ENCODE measurements at regions not wholly inside any gene's neighbourhood (a gene's known extent, or its start where the extent isn't known, plus 50 kb on each side); places are given as distances from the start of the nearest gene placed in this dataset.
"Not testable (repeated sequence)": the region's sequence is repeated elsewhere in the genome, so short reads cannot be mapped to it uniquely, and the experiment has no call there.

GRCh38 chr17:31750578-31750977 lies 108.5 kb downstream of the COPRS start:
- in situ Hi-C loops (cut with MboI; ENCODE audit: low sequenced_read_pairs): no loop called here

GRCh38 chr17:31748881-31749280 lies 110.2 kb downstream of the COPRS start:
- in situ Hi-C loops (cut with MboI; ENCODE audit: low sequenced_read_pairs): no loop called here

GRCh38 chr17:31746884-31747495 lies 112.1 kb downstream of the COPRS start:
- in situ Hi-C loops (cut with MboI; ENCODE audit: low sequenced_read_pairs): no loop called here

- in situ Hi-C loops (cut with MboI; ENCODE audit: low sequenced_read_pairs): no loop called here
Measured at GRCh38 chr17:31745964-31746600, 113.0 kb downstream of the COPRS start.

GRCh38 chr17:31744511-31744951 lies 114.5 kb downstream of the COPRS start:
- in situ Hi-C loops (cut with MboI; ENCODE audit: low sequenced_read_pairs): no loop called here

GRCh38 chr17:31743797-31744196 lies 115.2 kb downstream of the COPRS start:
- in situ Hi-C loops (cut with MboI; ENCODE audit: low sequenced_read_pairs): no loop called here

- in situ Hi-C loops (cut with MboI; ENCODE audit: low sequenced_read_pairs): no loop called here
Measured at GRCh38 chr17:31741371-31741770, 117.7 kb downstream of the COPRS start.

GRCh38 chr17:31740611-31741082 lies 118.4 kb downstream of the COPRS start:
- in situ Hi-C loops (cut with MboI; ENCODE audit: low sequenced_read_pairs): no loop called here

- in situ Hi-C loops (cut with MboI; ENCODE audit: low sequenced_read_pairs): no loop called here
Measured at GRCh38 chr17:31738996-31739699, 119.9 kb downstream of the COPRS start.

GRCh38 chr17:31738488-31738887 lies 120.6 kb downstream of the COPRS start:
- in situ Hi-C loops (cut with MboI; ENCODE audit: low sequenced_read_pairs): no loop called here

GRCh38 chr17:31738067-31738466 lies 121.0 kb downstream of the COPRS start:
- in situ Hi-C loops (cut with MboI; ENCODE audit: low sequenced_read_pairs): no loop called here

- in situ Hi-C loops (cut with MboI; ENCODE audit: low sequenced_read_pairs): no loop called here
Measured at GRCh38 chr17:31736855-31737625, 122.0 kb downstream of the COPRS start.

GRCh38 chr17:31733326-31733725 lies 125.7 kb downstream of the COPRS start:
- in situ Hi-C loops (cut with MboI; ENCODE audit: low sequenced_read_pairs): no loop called here

GRCh38 chr17:31731585-31732154 lies 127.4 kb downstream of the COPRS start:
- in situ Hi-C loops (cut with MboI; ENCODE audit: low sequenced_read_pairs): not testable (repeated sequence)

GRCh38 chr17:31731118-31731517 lies 127.9 kb downstream of the COPRS start:
- in situ Hi-C loops (cut with MboI; ENCODE audit: low sequenced_read_pairs): no loop called here

GRCh38 chr17:31726980-31727427 lies 132.0 kb downstream of the COPRS start:
- in situ Hi-C loops (cut with MboI; ENCODE audit: low sequenced_read_pairs): no loop called here

- in situ Hi-C loops (cut with MboI; ENCODE audit: low sequenced_read_pairs): no loop called here
Measured at GRCh38 chr17:31724619-31725018, 134.4 kb downstream of the COPRS start.

GRCh38 chr17:31724026-31724425 lies 135.0 kb downstream of the COPRS start:
- in situ Hi-C loops (cut with MboI; ENCODE audit: low sequenced_read_pairs): no loop called here

- in situ Hi-C loops (cut with MboI; ENCODE audit: low sequenced_read_pairs): no loop called here
Measured at GRCh38 chr17:31722251-31723056, 136.6 kb downstream of the COPRS start.
